ENCODE measurements at regions not wholly inside any gene's neighbourhood (a gene's known extent, or its start where the extent isn't known, plus 50 kb on each side); places are given as distances from the start of the nearest gene placed in this dataset.
"Not testable (repeated sequence)": the region's sequence is repeated elsewhere in the genome, so short reads cannot be mapped to it uniquely, and the experiment has no call there.

DNA sequence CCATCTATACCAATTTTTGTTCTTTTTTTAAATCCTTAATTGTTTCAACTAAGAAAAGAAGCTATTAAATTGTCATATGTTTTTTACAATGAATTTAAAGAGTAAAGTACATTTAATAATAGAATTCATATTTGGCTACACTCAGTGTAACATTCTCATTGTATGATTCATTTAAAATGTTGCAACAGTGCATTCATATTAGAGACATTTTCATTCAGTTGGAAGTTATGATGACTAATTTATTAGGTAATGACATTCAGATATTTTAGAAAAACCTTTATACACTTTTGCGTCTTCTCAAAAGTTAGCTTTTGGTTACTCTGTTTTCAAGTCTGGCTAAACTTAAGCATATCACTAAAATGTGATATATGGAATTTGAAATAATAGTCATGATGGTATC lies 887.5 kb upstream of the NRXN1 start:
- no peaks in the 10 kb centered on the region for H3K4me1 ChIP-seq
- intact Hi-C loops (cut with DNase I) = loop anchor here in 1 of 10 donors (5.0 kb wide), 1 partner anchor 1472 kb away; no protein-coding TSS in a partner anchor
- no peak overlapping the region for H3K4me3 ChIP-seq
- peaks cover 0 to 35% (median 11%) of the 10 kb centered on the region in 11 donors for H3K9me3 ChIP-seq
- DNase-seq = no peak
- TF ChIP-seq, protein P1, sequence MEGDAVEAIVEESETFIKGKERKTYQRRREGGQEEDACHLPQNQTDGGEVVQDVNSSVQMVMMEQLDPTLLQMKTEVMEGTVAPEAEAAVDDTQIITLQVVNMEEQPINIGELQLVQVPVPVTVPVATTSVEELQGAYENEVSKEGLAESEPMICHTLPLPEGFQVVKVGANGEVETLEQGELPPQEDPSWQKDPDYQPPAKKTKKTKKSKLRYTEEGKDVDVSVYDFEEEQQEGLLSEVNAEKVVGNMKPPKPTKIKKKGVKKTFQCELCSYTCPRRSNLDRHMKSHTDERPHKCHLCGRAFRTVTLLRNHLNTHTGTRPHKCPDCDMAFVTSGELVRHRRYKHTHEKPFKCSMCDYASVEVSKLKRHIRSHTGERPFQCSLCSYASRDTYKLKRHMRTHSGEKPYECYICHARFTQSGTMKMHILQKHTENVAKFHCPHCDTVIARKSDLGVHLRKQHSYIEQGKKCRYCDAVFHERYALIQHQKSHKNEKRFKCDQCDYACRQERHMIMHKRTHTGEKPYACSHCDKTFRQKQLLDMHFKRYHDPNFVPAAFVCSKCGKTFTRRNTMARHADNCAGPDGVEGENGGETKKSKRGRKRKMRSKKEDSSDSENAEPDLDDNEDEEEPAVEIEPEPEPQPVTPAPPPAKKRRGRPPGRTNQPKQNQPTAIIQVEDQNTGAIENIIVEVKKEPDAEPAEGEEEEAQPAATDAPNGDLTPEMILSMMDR (IDR thresholded peaks at IDR 0.05) = no peak
- no peaks in the 10 kb centered on the region for H3K27me3 ChIP-seq
- H3K27ac ChIP-seq = no peak overlapping the region
- 79 to 95% methylated on average over 1 of the region's 1 CpG for WGBS, 2 donors
- no peak for ATAC-seq
- H3K36me3 ChIP-seq = no peaks in the 10 kb centered on the region

DNA sequence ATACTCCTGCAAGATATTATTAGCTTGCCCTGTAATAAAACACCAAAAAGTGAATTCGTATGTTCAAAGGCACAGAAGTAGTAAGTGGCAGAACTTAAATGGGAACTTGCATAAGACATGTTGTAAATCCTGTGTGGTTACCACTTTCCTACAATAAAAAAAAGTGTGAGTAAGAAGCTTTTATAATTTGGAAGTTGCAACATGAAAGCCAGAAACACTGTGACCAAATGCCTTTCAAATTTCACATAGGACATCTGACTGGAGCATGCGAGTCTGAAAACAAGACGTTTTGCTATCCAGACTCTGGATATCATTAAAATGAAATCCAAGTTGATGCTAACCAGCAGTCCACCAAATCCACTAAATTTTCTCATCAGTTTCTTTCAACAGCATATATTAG lies 886.2 kb upstream of the NRXN1 start:
- H3K4me1 ChIP-seq = no peaks in the 10 kb centered on the region
- TF ChIP-seq, protein P1 (IDR thresholded peaks at IDR 0.05) = no peak
- 67 to 74% methylated on average over 3 of the region's 3 CpGs for WGBS, 2 donors
- DNase-seq = no peak
- H3K9me3 ChIP-seq = peaks cover 0 to 39% (median 2%) of the 10 kb centered on the region in 11 donors
- no peaks in the 10 kb centered on the region for H3K36me3 ChIP-seq
- ATAC-seq = no peak
- no peak overlapping the region for H3K27ac ChIP-seq
- intact Hi-C loops (cut with DNase I) = loop anchor here in 1 of 10 donors (5.0 kb wide), 1 partner anchor 1471 kb away; no protein-coding TSS in a partner anchor
- H3K4me3 ChIP-seq = no peak overlapping the region
- H3K27me3 ChIP-seq = no peaks in the 10 kb centered on the region

DNA sequence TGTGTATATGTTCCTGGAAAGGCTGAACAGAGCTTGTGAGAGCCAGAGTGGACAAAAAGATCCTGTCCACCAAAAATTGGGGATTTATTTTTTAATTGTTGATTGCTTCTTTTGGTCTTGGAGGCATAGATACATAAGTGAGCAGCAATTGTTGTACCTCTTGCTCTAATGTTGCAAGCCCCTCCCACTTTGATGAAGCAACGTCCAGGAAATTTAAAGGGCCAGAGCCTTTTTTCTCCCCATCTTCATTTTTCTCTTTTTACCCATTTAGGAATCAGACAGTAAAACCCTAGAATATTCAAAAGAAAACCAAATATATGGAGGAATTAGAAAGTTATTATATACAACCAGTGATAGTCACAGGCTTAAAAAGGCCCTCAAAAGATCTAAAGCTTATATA lies 871.8 kb upstream of the NRXN1 start:
- WGBS, 2 donors = 30 to 43% methylated on average over 1 of the region's 1 CpG
- Histone ChIP-seq H3K27ac (no peak overlapping the region), H3K9me3 (peaks cover 0 to 9% (median 0%) of the 10 kb centered on the region in 11 donors), H3K4me1 (no peaks in the 10 kb centered on the region), H3K27me3 (no peaks in the 10 kb centered on the region), H3K36me3 (no peaks in the 10 kb centered on the region), H3K4me3 (no peak overlapping the region)
- DNase-seq = no peak
- intact Hi-C loops (cut with DNase I) = no loop called here
- TF ChIP-seq, protein P1 (IDR thresholded peaks at IDR 0.05) = no peak
- no peak for ATAC-seq

DNA sequence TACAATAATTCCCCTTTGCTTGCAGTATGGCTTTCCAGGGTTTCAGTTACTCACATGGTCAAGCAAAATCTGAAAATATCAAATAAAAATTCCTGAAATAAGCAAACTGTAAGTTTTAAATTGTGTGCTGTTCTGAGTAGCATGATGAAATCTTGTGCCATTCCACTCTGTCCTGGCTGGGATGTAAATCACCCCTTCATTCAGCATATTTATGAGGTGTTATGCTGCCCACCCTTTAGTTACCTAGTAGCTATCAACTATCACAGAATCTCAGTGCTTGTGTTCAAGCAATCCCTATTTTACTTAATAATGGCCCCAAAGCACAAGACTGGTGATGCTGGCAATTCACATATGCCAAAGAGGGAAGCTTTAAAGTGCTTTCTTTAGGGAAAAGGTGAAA lies 867.7 kb upstream of the NRXN1 start:
- H3K36me3 ChIP-seq = no peaks in the 10 kb centered on the region
- ATAC-seq (no peak), DNase-seq (no peak)
- no peaks in the 10 kb centered on the region for H3K27me3 ChIP-seq
- H3K4me1 ChIP-seq = no peaks in the 10 kb centered on the region
- H3K4me3 ChIP-seq = no peak overlapping the region
- H3K27ac ChIP-seq = no peak overlapping the region
- H3K9me3 ChIP-seq = peaks cover 0 to 8% (median 0%) of the 10 kb centered on the region in 11 donors
- intact Hi-C loops (cut with DNase I) = no loop called here
- TF ChIP-seq, protein P1 (IDR thresholded peaks at IDR 0.05) = no peak

DNA sequence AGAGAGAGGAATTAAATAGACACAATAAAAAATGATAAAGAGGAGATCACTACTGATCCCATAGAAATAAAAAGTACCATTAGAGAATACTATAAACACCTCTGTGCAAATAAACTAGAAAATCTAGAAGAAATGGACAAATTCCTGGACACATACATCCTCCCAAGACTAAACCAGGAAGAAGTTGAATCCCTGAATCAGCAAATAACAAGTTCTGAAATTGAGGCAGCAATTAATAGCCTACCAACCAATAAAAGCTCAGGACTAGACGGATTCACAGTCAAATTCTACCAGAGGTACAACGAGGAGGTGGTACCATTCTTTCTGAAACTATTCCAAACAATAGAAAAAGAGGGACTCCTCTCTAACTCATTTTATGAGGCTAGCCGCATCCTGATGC lies 862.7 kb upstream of the NRXN1 start:
- intact Hi-C loops (cut with DNase I) = not testable (repeated sequence)
- WGBS, 2 donors = 89% methylated on average over 3 of the region's 3 CpGs

More for the DNA sequence above, 862.7 kb upstream of the NRXN1 start:
- peaks cover 0 to 20% (median 0%) of the 10 kb centered on the region in 11 donors for H3K9me3 ChIP-seq
- not testable (repeated sequence) for H3K4me1 ChIP-seq, ATAC-seq, H3K27me3 ChIP-seq, H3K4me3 ChIP-seq, H3K27ac ChIP-seq, H3K36me3 ChIP-seq, DNase-seq
